ENCODE measurements at regions not wholly inside any gene's neighbourhood (a gene's known extent, or its start where the extent isn't known, plus 50 kb on each side); places are given as distances from the start of the nearest gene placed in this dataset.
"Not testable (repeated sequence)": the region's sequence is repeated elsewhere in the genome, so short reads cannot be mapped to it uniquely, and the experiment has no call there.

DNA sequence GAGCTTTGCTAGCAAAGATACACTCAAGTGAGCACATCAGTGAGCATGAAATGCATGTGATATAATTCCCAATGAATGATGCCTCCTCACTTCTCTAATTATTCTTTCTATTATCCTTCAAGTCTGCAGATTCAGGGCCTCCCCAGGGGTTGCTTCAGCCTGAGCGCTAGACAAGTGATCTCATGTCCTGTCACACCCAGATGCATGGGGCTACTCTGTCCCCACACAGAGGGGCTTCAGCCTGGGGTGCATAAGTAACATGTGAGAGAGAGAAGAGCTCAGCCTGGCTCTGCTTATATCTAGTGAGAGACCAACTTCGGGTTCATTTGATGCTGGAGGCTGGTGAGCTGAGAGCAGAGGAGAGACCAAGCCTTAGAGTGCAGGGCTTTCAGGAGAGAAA lies 85.2 kb downstream of the VPREB1 start:
- peaks cover 33% of the 10 kb centered on the region for H3K27me3 ChIP-seq (ENCODE audit: control insufficient read depth, insufficient read depth, low read length)
- H3K9ac ChIP-seq (ENCODE audit: low read length) = no peak overlapping the region
- no peaks in the 10 kb centered on the region for H3K36me3 ChIP-seq (ENCODE audit: control insufficient read depth, insufficient read depth, low read length)
- no peak overlapping the region for H3K4me3 ChIP-seq (ENCODE audit: low read length)
- no peaks in the 10 kb centered on the region for H3K4me1 ChIP-seq (ENCODE audit: control insufficient read depth, insufficient read depth, low read length)
- no peaks in the 10 kb centered on the region for H3K9me3 ChIP-seq (ENCODE audit: control insufficient read depth, low read length)

GRCh38 chr22:22335640-22336039 lies 91.1 kb downstream of the VPREB1 start:
- not testable (repeated sequence) for H3K4me3 ChIP-seq (ENCODE audit: low read length); H3K4me1 ChIP-seq (ENCODE audit: control insufficient read depth, insufficient read depth, low read length); H3K27me3 ChIP-seq (ENCODE audit: control insufficient read depth, insufficient read depth, low read length); H3K9me3 ChIP-seq (ENCODE audit: control insufficient read depth, low read length); H3K9ac ChIP-seq (ENCODE audit: low read length); H3K36me3 ChIP-seq (ENCODE audit: control insufficient read depth, insufficient read depth, low read length)

- H3K27me3 ChIP-seq (ENCODE audit: control insufficient read depth, insufficient read depth, low read length); H3K4me1 ChIP-seq (ENCODE audit: control insufficient read depth, insufficient read depth, low read length); H3K4me3 ChIP-seq (ENCODE audit: low read length); H3K9me3 ChIP-seq (ENCODE audit: control insufficient read depth, low read length); H3K9ac ChIP-seq (ENCODE audit: low read length); H3K36me3 ChIP-seq (ENCODE audit: control insufficient read depth, insufficient read depth, low read length): not testable (repeated sequence)
Measured at GRCh38 chr22:22336333-22336732, 91.7 kb downstream of the VPREB1 start.

- not testable (repeated sequence) for H3K9ac ChIP-seq (ENCODE audit: low read length); H3K27me3 ChIP-seq (ENCODE audit: control insufficient read depth, insufficient read depth, low read length); H3K4me1 ChIP-seq (ENCODE audit: control insufficient read depth, insufficient read depth, low read length); H3K9me3 ChIP-seq (ENCODE audit: control insufficient read depth, low read length); H3K36me3 ChIP-seq (ENCODE audit: control insufficient read depth, insufficient read depth, low read length); H3K4me3 ChIP-seq (ENCODE audit: low read length)
Measured at GRCh38 chr22:22338778-22339177, 94.2 kb downstream of the VPREB1 start.

- Histone ChIP-seq H3K4me1 (ENCODE audit: control insufficient read depth, insufficient read depth, low read length) (peaks cover 16% of the 10 kb centered on the region), H3K27me3 (ENCODE audit: control insufficient read depth, insufficient read depth, low read length) (no peaks in the 10 kb centered on the region), H3K4me3 (ENCODE audit: low read length) (no peak overlapping the region), H3K36me3 (ENCODE audit: control insufficient read depth, insufficient read depth, low read length) (no peaks in the 10 kb centered on the region), H3K9me3 (ENCODE audit: control insufficient read depth, low read length) (no peaks in the 10 kb centered on the region), H3K9ac (ENCODE audit: low read length) (no peak overlapping the region)
Measured at GRCh38 chr22:22341736-22342135, 97.2 kb downstream of the VPREB1 start.

- Histone ChIP-seq H3K27me3 (ENCODE audit: control insufficient read depth, insufficient read depth, low read length) (no peaks in the 10 kb centered on the region), H3K9ac (ENCODE audit: low read length) (no peak overlapping the region), H3K9me3 (ENCODE audit: control insufficient read depth, low read length) (no peaks in the 10 kb centered on the region), H3K36me3 (ENCODE audit: control insufficient read depth, insufficient read depth, low read length) (no peaks in the 10 kb centered on the region), H3K4me1 (ENCODE audit: control insufficient read depth, insufficient read depth, low read length) (peaks cover 16% of the 10 kb centered on the region), H3K4me3 (ENCODE audit: low read length) (no peak overlapping the region)
Measured at GRCh38 chr22:22342697-22343580, 98.4 kb downstream of the VPREB1 start.

DNA sequence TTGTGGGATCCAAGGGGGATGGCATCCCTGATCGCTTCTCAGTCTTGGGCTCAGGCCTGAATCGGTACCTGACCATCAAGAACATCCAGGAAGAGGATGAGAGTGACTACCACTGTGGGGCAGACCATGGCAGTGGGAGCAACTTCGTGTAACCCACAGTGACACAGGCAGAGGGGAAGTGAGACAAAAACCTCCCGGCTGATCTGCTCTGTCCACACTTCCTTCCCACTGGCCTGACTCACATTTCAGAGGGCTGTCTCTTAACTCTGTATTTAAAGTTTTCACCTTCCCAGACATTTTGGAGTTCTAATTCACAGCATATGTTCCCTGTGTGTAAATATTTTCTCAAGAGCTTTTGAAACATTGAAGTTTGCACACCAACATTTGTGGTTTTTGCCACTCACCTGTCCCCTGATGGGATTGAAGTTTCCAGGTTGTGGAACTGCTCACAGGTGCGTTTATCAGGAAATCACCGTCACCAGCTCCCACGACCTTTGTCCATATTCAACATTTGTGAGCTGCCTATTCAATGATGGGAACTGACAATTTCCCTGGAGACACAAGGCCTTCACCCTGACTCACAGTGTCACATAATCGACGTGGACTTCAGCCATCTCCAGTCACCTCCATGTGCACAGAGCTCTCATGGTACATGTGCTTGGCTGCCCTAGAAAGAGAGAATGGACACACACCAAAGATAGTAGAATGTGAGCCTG lies 99.2 kb downstream of the VPREB1 start:
- no peak overlapping the region for H3K4me3 ChIP-seq (ENCODE audit: low read length)
- no peaks in the 10 kb centered on the region for H3K9me3 ChIP-seq (ENCODE audit: control insufficient read depth, low read length)
- H3K27me3 ChIP-seq (ENCODE audit: control insufficient read depth, insufficient read depth, low read length) = no peaks in the 10 kb centered on the region
- H3K4me1 ChIP-seq (ENCODE audit: control insufficient read depth, insufficient read depth, low read length) = peaks cover 16% of the 10 kb centered on the region
- H3K9ac ChIP-seq (ENCODE audit: low read length) = no peak overlapping the region
- no peaks in the 10 kb centered on the region for H3K36me3 ChIP-seq (ENCODE audit: control insufficient read depth, insufficient read depth, low read length)

DNA sequence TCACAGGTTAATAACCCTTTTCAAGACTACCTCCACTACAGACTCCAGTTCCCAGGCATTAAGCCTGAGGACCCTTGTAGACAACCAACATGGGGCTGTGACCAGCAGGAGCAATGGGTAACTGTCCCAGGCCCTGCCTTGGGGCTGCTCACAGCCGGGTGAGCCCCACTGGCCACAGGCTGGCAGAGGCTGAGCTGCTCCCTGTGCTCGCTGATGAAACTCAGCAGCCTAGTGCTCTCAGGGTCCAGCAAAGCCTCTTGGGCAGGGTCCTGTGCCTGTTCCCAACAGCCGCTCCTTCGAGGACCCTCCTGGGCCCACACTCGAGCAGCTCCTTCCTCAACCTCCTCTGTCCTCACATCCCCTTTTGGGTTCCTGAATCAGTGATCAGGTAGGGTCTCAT lies 99.8 kb downstream of the VPREB1 start:
- Histone ChIP-seq H3K27me3 (ENCODE audit: control insufficient read depth, insufficient read depth, low read length) (no peaks in the 10 kb centered on the region), H3K36me3 (ENCODE audit: control insufficient read depth, insufficient read depth, low read length) (no peaks in the 10 kb centered on the region), H3K9me3 (ENCODE audit: control insufficient read depth, low read length) (no peaks in the 10 kb centered on the region), H3K4me1 (ENCODE audit: control insufficient read depth, insufficient read depth, low read length) (peaks cover 16% of the 10 kb centered on the region), H3K9ac (ENCODE audit: low read length) (no peak overlapping the region), H3K4me3 (ENCODE audit: low read length) (no peak overlapping the region)

GRCh38 chr22:22345781-22346180 lies 101.2 kb downstream of the VPREB1 start:
- no peak overlapping the region for H3K4me3 ChIP-seq (ENCODE audit: low read length)
- no peaks in the 10 kb centered on the region for H3K36me3 ChIP-seq (ENCODE audit: control insufficient read depth, insufficient read depth, low read length)
- no peaks in the 10 kb centered on the region for H3K9me3 ChIP-seq (ENCODE audit: control insufficient read depth, low read length)
- H3K4me1 ChIP-seq (ENCODE audit: control insufficient read depth, insufficient read depth, low read length) = peaks cover 16% of the 10 kb centered on the region
- H3K27me3 ChIP-seq (ENCODE audit: control insufficient read depth, insufficient read depth, low read length) = no peaks in the 10 kb centered on the region
- H3K9ac ChIP-seq (ENCODE audit: low read length) = no peak overlapping the region

GRCh38 chr22:22346401-22347107 lies 102.0 kb downstream of the VPREB1 start:
- H3K4me3 ChIP-seq (ENCODE audit: low read length) = no peak overlapping the region
- peaks cover 16% of the 10 kb centered on the region for H3K4me1 ChIP-seq (ENCODE audit: control insufficient read depth, insufficient read depth, low read length)
- H3K9ac ChIP-seq (ENCODE audit: low read length) = no peak overlapping the region
- H3K36me3 ChIP-seq (ENCODE audit: control insufficient read depth, insufficient read depth, low read length) = no peaks in the 10 kb centered on the region
- no peaks in the 10 kb centered on the region for H3K27me3 ChIP-seq (ENCODE audit: control insufficient read depth, insufficient read depth, low read length)
- H3K9me3 ChIP-seq (ENCODE audit: control insufficient read depth, low read length) = no peaks in the 10 kb centered on the region

GRCh38 chr22:22348127-22348814 lies 103.7 kb downstream of the VPREB1 start:
- H3K27me3 ChIP-seq (ENCODE audit: control insufficient read depth, insufficient read depth, low read length) = no peaks in the 10 kb centered on the region
- no peaks in the 10 kb centered on the region for H3K36me3 ChIP-seq (ENCODE audit: control insufficient read depth, insufficient read depth, low read length)
- H3K9ac ChIP-seq (ENCODE audit: low read length) = no peak overlapping the region
- H3K9me3 ChIP-seq (ENCODE audit: control insufficient read depth, low read length) = no peaks in the 10 kb centered on the region
- H3K4me3 ChIP-seq (ENCODE audit: low read length) = no peak overlapping the region
- H3K4me1 ChIP-seq (ENCODE audit: control insufficient read depth, insufficient read depth, low read length) = peaks cover 11% of the 10 kb centered on the region

All from mucosa of stomach (tissue), 1 donor.